ENCODE measurements at regions not wholly inside any gene's neighbourhood (a gene's known extent, or its start where the extent isn't known, plus 50 kb on each side); places are given as distances from the start of the nearest gene placed in this dataset.

GRCh38 chr3:187986514-187986934 lies 167.4 kb upstream of the LPP start:
- TF ChIP-seq USF1 (IDR thresholded peaks at IDR 0.05; ENCODE audit: borderline replicate concordance, low read depth) (peak; percentile 36; the same call in 1 of the 2 replicates), USF2 (IDR thresholded peaks at IDR 0.05; ENCODE audit: borderline replicate concordance, low read depth, low read length) (no peak), EZH2phosphoT487 (IDR thresholded peaks at IDR 0.05; ENCODE audit: borderline replicate concordance, low read depth) (no peak), CTCF (IDR thresholded peaks at IDR 0.05) (no peak), TCF12 (IDR thresholded peaks at IDR 0.05) (peak; percentile 84), SMC3 (IDR thresholded peaks at IDR 0.05; ENCODE audit: low read depth, low read length) (no peak), ZBTB33 (IDR thresholded peaks at IDR 0.05; ENCODE audit: borderline replicate concordance, low read depth) (0 out of 2 replicates have a peak, but pooled peaks have one; percentile 58), EP300 (IDR thresholded peaks at IDR 0.05; ENCODE audit: borderline replicate concordance in 1 of 2, low read depth in 1 of 2, low read length in 1 of 2) (peak in 1 of 2 experiments; percentile 85; a peak in 1 of 4 replicates), GATA2 (CRISPR knock-in tag; IDR thresholded peaks at IDR 0.05) (no peak), CHD2 (IDR thresholded peaks at IDR 0.05; ENCODE audit: low read length, partially characterized antibody) (no peak)

Measured in SK-N-SH (cell line).